ENCODE measurements at regions not wholly inside any gene's neighbourhood (a gene's known extent, or its start where the extent isn't known, plus 50 kb on each side); places are given as distances from the start of the nearest gene placed in this dataset.

DNA sequence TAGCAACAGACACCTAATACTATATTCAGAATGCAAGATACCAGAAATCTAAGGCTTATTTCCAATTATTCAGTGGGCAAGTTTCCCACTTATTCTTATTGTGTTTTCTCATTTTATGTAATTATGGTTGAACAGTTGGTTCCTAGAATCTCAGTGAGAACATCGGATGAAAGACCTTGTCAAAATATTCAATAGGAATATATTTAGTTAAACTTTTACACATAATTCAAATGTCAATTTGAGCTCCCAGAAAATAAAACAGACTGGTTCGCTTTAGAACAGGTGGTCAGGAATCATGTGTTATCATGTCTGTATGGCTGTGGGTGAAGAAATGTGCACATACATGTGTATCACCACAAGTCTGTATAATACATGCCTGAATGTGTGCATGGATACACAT is 447.8 kb downstream of the MED10 start:
- Mint-ChIP-seq H3K27ac (no peak overlapping the region), H3K4me1 (peaks cover 10% of the 10 kb centered on the region), H3K4me3 (no peak overlapping the region), H3K9me3 (no peaks in the 10 kb centered on the region), H3K36me3 (no peaks in the 10 kb centered on the region), H3K27me3 (ENCODE audit: insufficient read depth, low read depth) (peaks cover 3% of the 10 kb centered on the region)
- Histone ChIP-seq H3K79me2 (ENCODE audit: low read depth) (no peaks in the 10 kb centered on the region), H3K9me3 (ENCODE audit: low read depth) (no peaks in the 10 kb centered on the region), H3K27ac (no peak overlapping the region), H3K4me2 (no peak overlapping the region), H3K4me3 (no peak overlapping the region), H3K9ac (no peak overlapping the region), H3K36me3 (no peaks in the 10 kb centered on the region), H3F3A (ENCODE audit: low read depth) (no peaks in the 10 kb centered on the region), H3K4me1 (no peaks in the 10 kb centered on the region), H2AFZ (replicated peaks) (no peak overlapping the region), H4K20me1 (ENCODE audit: low read depth) (no peaks in the 10 kb centered on the region), H3K27me3 (peaks cover 3% of the 10 kb centered on the region)
- TF ChIP-seq EZH2 (IDR thresholded peaks at IDR 0.05) (no peak), EZH2phosphoT487 (IDR thresholded peaks at IDR 0.05) (no peak)
- TF ChIP-seq, protein P1, sequence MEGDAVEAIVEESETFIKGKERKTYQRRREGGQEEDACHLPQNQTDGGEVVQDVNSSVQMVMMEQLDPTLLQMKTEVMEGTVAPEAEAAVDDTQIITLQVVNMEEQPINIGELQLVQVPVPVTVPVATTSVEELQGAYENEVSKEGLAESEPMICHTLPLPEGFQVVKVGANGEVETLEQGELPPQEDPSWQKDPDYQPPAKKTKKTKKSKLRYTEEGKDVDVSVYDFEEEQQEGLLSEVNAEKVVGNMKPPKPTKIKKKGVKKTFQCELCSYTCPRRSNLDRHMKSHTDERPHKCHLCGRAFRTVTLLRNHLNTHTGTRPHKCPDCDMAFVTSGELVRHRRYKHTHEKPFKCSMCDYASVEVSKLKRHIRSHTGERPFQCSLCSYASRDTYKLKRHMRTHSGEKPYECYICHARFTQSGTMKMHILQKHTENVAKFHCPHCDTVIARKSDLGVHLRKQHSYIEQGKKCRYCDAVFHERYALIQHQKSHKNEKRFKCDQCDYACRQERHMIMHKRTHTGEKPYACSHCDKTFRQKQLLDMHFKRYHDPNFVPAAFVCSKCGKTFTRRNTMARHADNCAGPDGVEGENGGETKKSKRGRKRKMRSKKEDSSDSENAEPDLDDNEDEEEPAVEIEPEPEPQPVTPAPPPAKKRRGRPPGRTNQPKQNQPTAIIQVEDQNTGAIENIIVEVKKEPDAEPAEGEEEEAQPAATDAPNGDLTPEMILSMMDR (IDR thresholded peaks at IDR 0.05) = no peak
- DNase-seq (ENCODE audit: low spot score) = no peak

DNA sequence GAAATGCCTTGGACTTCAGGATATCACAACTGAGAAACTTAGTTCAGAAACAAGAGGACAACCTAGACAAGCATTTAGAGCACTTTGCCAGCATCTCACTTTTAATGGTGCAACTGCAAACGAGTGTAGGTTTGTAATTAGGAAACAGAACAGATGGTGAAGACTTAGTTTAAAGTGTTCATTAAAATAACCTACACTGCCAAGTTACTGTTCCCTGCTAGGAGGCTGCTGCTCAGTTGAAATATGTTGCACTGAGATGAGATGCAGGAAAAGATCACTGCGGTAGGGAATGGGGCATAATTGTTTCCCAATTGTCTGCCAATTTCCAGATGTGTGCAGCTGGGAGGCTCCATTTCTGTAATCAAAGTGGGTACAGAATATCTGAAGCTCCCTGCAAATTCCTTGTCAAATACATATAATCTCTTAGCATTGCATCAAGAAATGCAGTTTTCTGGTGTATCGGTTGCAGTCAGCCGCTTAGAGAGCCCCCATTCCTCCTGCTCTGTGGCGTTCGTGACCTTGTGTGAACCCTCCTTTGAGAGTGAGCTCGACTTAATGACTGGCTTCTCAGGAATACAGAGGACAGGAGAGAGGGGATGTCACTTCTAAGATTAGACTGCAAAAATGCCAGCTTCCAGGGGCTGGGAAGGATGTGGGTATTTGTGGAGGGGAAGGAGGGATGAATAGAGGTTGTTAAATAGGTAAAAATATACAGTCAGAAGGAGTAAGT is 448.9 kb downstream of the MED10 start:
- Histone ChIP-seq H3K79me2 (ENCODE audit: low read depth) (no peaks in the 10 kb centered on the region), H3K4me3 (no peak overlapping the region), H3K27me3 (peaks cover 3% of the 10 kb centered on the region), H2AFZ (replicated peaks) (no peak overlapping the region), H3K4me2 (no peak overlapping the region), H4K20me1 (ENCODE audit: low read depth) (no peaks in the 10 kb centered on the region), H3K9me3 (ENCODE audit: low read depth) (no peaks in the 10 kb centered on the region), H3K36me3 (no peaks in the 10 kb centered on the region), H3K9ac (no peak overlapping the region), H3K27ac (no peak overlapping the region), H3K4me1 (no peaks in the 10 kb centered on the region), H3F3A (ENCODE audit: low read depth) (no peaks in the 10 kb centered on the region)
- no peak for DNase-seq (ENCODE audit: low spot score)
- no peak overlapping the region for H3K4me3 Mint-ChIP-seq
- TF ChIP-seq, protein P1 (IDR thresholded peaks at IDR 0.05) = no peak
- TF ChIP-seq EZH2phosphoT487 (IDR thresholded peaks at IDR 0.05) (no peak), EZH2 (IDR thresholded peaks at IDR 0.05) (no peak)
- no peak overlapping the region for H3K27ac Mint-ChIP-seq
- no peaks in the 10 kb centered on the region for H3K36me3 Mint-ChIP-seq
- H3K9me3 Mint-ChIP-seq = no peaks in the 10 kb centered on the region
- H3K27me3 Mint-ChIP-seq (ENCODE audit: insufficient read depth, low read depth) = peaks cover 3% of the 10 kb centered on the region
- H3K4me1 Mint-ChIP-seq = peaks cover 10% of the 10 kb centered on the region

DNA sequence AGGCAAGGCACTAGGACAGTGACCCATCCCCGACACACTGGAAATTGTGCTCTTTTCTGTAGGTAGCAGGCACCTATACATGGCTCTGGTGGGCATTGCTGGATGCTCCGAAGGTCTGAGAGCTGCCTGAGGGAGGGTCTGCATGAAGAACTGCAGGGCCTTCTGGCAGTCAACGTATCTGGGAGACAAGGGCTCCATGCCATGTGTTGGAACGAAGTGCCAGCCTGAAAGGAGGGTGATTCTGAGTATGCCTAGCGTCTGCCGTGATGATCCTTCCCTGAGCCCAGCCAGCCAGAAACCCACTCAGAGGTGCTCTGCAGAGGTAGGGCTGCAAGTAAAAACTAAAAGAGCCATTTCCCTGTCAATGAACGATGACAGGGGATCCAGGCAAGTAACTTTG is 453.2 kb downstream of the MED10 start:
- Mint-ChIP-seq H3K4me3 (no peak overlapping the region), H3K27ac (no peak overlapping the region)
- TF ChIP-seq, protein P1 (IDR thresholded peaks at IDR 0.05) = no peak
- no peak for TF ChIP-seq EZH2phosphoT487 (IDR thresholded peaks at IDR 0.05)
- TF ChIP-seq EZH2 (IDR thresholded peaks at IDR 0.05) = no peak

More for the DNA sequence above, 453.2 kb downstream of the MED10 start:
- Histone ChIP-seq H3K4me2 (no peak overlapping the region), H3K27ac (no peak overlapping the region), H4K20me1 (ENCODE audit: low read depth) (no peaks in the 10 kb centered on the region), H3K9ac (no peak overlapping the region), H3K36me3 (no peaks in the 10 kb centered on the region), H3K27me3 (no peaks in the 10 kb centered on the region), H3K79me2 (ENCODE audit: low read depth) (no peaks in the 10 kb centered on the region), H3F3A (ENCODE audit: low read depth) (no peaks in the 10 kb centered on the region), H3K4me1 (no peaks in the 10 kb centered on the region), H2AFZ (replicated peaks) (no peak overlapping the region), H3K9me3 (ENCODE audit: low read depth) (no peaks in the 10 kb centered on the region), H3K4me3 (no peak overlapping the region)
- DNase-seq (ENCODE audit: low spot score) = no peak
- H3K9me3 Mint-ChIP-seq = no peaks in the 10 kb centered on the region
- H3K27me3 Mint-ChIP-seq (ENCODE audit: insufficient read depth, low read depth) = peaks cover 3% of the 10 kb centered on the region
- no peaks in the 10 kb centered on the region for H3K36me3 Mint-ChIP-seq
- H3K4me1 Mint-ChIP-seq = peaks cover 10% of the 10 kb centered on the region

Measured in neural progenitor cell (in vitro differentiated cells).